Chondrocyte (in vitro differentiated cells): ENCODE measurements at regions not wholly inside any gene's neighbourhood (a gene's known extent, or its start where the extent isn't known, plus 50 kb on each side); places are given as distances from the start of the nearest gene placed in this dataset.
"Not testable (repeated sequence)": the region's sequence is repeated elsewhere in the genome, so short reads cannot be mapped to it uniquely, and the experiment has no call there.

Experiments
- DNase-seq: peaks from one replicate; pipeline ENCODE4 v3.0.0; 2021; ENCODE audit warnings: mixed read lengths, low spot score
- H3K27ac Mint-ChIP-seq: one replicate; pipeline ENCODE4 v1.8.0; 2021; ENCODE audit warnings: mild to moderate bottlenecking, moderate library complexity, mixed read lengths; ENCODE audit not compliant: unreplicated experiment
- H3K27me3 Mint-ChIP-seq: 2 replicates; pipeline ENCODE4 v1.8.0; 2021; ENCODE audit warnings: low read depth, mixed read lengths
- H3K36me3 Mint-ChIP-seq: 2 replicates; pipeline ENCODE4 v1.8.0; 2021; ENCODE audit warnings: low read depth, mixed read lengths
- H3K4me1 Mint-ChIP-seq: 2 replicates; pipeline ENCODE4 v1.8.0; 2021; ENCODE audit warnings: low read depth, mild to moderate bottlenecking, mixed read lengths
- H3K4me3 Mint-ChIP-seq: one replicate; pipeline ENCODE4 v1.8.0; 2021; ENCODE audit warnings: mild to moderate bottlenecking, moderate library complexity, mixed read lengths; ENCODE audit not compliant: unreplicated experiment
- H3K9me3 Mint-ChIP-seq: 2 replicates; pipeline ENCODE4 v1.8.0; 2021; ENCODE audit warnings: low read depth, mixed read lengths
- CTCF ChIP-seq: fragments of 200-600 bp; sonication (generic); IDR thresholded peaks from 2 replicates; pipeline ENCODE4 v1.5.0; 2021; ENCODE audit warnings: antibody characterized with exemption, mild to moderate bottlenecking, moderate library complexity

- TF ChIP-seq CTCF: no peak
- Mint-ChIP-seq H3K4me1 (no peaks in the 10 kb centered on the region), H3K27me3 (peaks cover 18% of the 10 kb centered on the region), H3K36me3 (no peaks in the 10 kb centered on the region), H3K4me3 (no peak overlapping the region), H3K27ac (no peak overlapping the region), H3K9me3 (peaks cover 2% of the 10 kb centered on the region)
- no peak for DNase-seq
These were observed 1720.9 kb upstream of the AGA start for GRCh38 chr4:179163147-179163546.

- no peak for DNase-seq
- TF ChIP-seq CTCF: no peak
- Mint-ChIP-seq H3K36me3 (no peaks in the 10 kb centered on the region), H3K4me1 (no peaks in the 10 kb centered on the region), H3K27me3 (peaks cover 27% of the 10 kb centered on the region), H3K27ac (no peak overlapping the region), H3K4me3 (no peak overlapping the region), H3K9me3 (peaks cover 2% of the 10 kb centered on the region)
These were observed 1722.2 kb upstream of the AGA start for GRCh38 chr4:179164267-179164999.

- no peak overlapping the region for H3K4me3 Mint-ChIP-seq
- DNase-seq: no peak
- no peak for TF ChIP-seq CTCF
- no peaks in the 10 kb centered on the region for H3K36me3 Mint-ChIP-seq
- no peak overlapping the region for H3K27ac Mint-ChIP-seq
- H3K9me3 Mint-ChIP-seq: peaks cover 2% of the 10 kb centered on the region
- H3K4me1 Mint-ChIP-seq: no peaks in the 10 kb centered on the region
- peaks cover 34% of the 10 kb centered on the region for H3K27me3 Mint-ChIP-seq
These were observed 1722.9 kb upstream of the AGA start for GRCh38 chr4:179165000-179165738.

GRCh38 chr4:179165862-179166261 lies 1723.6 kb upstream of the AGA start:
- TF ChIP-seq CTCF: no peak
- Mint-ChIP-seq H3K4me3 (no peak overlapping the region), H3K27me3 (peaks cover 34% of the 10 kb centered on the region), H3K9me3 (peaks cover 2% of the 10 kb centered on the region), H3K27ac (no peak overlapping the region), H3K36me3 (no peaks in the 10 kb centered on the region), H3K4me1 (no peaks in the 10 kb centered on the region)
- DNase-seq: no peak

- H3K4me1 Mint-ChIP-seq, H3K9me3 Mint-ChIP-seq, H3K36me3 Mint-ChIP-seq, DNase-seq, H3K27ac Mint-ChIP-seq, H3K4me3 Mint-ChIP-seq: not testable (repeated sequence)
- peaks cover 30% of the 10 kb centered on the region for H3K27me3 Mint-ChIP-seq
These were observed 1728.1 kb upstream of the AGA start for GRCh38 chr4:179170308-179170707.
